Peyer's patch (tissue), 4 donors: ENCODE measurements at regions not wholly inside any gene's neighbourhood (a gene's known extent, or its start where the extent isn't known, plus 50 kb on each side); places are given as distances from the start of the nearest gene placed in this dataset.

Experiments
- CTCF ChIP-seq, 6 experiments: fragments of 450-650 bp in 4 of 6; fragments of 200-600 bp in 2 of 6; sonication (generic) in 1 of 6; IDR thresholded peaks; one replicate each; pipeline ENCODE4 v1.5.1; 2017 to 2019; ENCODE audit warnings: antibody characterized with exemption in 6 of 6, mild to moderate bottlenecking in 3 of 6, moderate library complexity in 1 of 6
- POLR2A ChIP-seq, 2 donors: fragments of 450-650 bp; IDR thresholded peaks; one replicate each; pipeline ENCODE4 v1.5.1; 2017; ENCODE audit warnings: antibody characterized with exemption in 2 of 2, mild to moderate bottlenecking in 2 of 2, moderate library complexity in 2 of 2

- TF ChIP-seq CTCF (IDR thresholded peaks at IDR 0.05) (no peak), POLR2A (IDR thresholded peaks at IDR 0.05) (no peak)
Measured at GRCh38 chrX:109301177-109301576, 180.7 kb downstream of the GUCY2F start.
